NCI-H2029 (cell line): ENCODE measurements at regions not wholly inside any gene's neighbourhood (a gene's known extent, or its start where the extent isn't known, plus 50 kb on each side); places are given as distances from the start of the nearest gene placed in this dataset.

Experiments
- DNase-seq: peaks from one replicate; lab custom pipeline; 2025; lab: John Stamatoyannopoulos, UW

DNA sequence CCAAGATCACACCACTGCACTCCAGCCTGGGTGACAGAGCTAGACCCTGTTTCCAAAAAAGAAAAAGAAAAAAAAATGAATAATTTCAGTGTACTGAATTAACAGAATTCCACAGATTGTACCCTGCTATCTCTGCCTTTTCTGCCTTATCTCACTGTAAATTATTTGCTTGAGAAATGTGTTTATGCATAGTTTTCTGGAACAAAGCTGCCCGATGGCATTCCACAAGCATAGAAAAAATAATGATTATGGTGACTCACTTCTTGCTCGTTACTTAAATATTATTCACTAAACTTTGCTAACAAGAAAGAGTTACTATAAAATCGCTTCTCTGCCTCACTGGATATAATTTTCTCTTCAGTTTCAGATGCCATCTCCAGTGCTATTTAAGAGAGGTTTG, 88.7 kb upstream of the FAM169A start:
- no peak for DNase-seq

DNA sequence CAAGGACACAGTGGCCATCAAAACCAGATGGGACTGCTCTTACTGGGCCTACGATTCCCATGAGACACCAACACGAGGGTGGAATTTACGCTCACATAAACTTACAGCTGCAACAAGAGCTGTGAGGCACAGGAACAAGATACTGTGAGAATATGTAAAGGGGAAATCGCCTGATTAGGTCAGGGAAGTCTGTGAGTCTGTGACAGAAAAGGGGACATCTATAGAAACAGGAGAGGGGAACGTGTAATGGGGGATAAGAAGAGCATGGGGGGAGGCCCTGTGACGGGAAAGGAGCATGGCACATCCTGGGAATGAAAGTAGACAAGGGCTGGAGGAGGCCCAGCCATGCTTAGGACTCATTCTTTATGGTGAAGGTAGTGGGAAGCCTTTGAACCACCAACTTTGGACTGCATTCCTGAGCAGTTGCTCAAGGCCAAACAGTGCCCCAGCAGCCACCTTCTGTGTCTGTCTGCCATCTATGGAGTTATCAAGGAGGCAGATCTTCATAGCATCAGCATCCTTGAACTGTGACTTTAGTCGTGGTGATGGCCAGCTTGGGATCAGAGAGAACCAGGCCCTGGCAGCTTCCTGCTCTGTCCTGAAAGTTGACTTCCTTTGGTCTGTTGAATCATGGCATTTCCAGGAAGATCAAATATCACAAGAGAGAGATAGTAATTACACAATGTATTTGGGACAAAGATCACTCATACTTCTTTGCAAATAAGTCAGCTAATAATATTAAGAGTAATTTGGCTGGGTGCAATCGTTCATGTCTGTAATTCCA, 87.9 kb upstream of the FAM169A start:
- no peak for DNase-seq

- no peak for DNase-seq
These were observed 87.4 kb upstream of the FAM169A start for GRCh38 chr5:74953554-74953936.

DNA sequence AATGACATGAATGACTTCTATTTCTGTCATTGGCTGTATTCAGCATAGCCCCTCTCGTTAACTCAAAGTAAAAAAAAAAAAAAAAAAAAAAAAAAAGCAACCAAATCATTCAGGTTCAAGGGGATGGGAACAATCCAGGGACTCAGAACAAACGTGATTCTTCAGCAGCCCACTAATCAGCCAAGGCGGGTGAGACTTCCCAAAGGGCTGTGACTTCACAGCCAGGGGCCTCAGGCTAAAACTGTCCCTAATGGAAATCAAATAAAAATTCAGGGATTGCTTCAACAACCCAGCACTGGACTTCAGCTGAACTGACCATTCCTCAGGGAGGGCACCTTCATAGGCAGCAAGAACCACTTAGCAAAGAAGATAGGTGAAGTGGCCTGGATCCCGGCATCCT, 86.2 kb upstream of the FAM169A start:
- no peak for DNase-seq

DNA sequence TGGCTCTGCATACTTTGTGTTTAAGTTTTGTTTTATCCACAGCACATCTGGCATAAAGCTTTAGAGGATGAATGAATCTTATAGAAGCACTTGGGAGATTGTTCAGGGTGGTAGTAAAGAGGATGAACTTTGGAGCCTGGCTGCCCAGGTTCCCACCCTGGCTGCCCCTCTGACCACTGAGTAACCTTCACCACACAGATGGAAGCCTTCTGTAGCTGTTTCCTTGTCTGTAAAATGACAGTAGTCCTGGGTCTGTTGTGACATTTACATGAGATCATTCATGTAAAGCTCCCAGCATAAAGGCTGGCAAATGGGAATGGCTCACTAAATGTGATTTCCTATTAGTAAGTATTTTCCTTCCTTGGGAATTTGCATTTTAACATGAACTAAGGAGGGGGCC, 85.7 kb upstream of the FAM169A start:
- DNase-seq: no peak

GRCh38 chr5:74950836-74951515, 84.8 kb upstream of the FAM169A start:
- no peak for DNase-seq

GRCh38 chr5:74949976-74950375, 83.8 kb upstream of the FAM169A start:
- DNase-seq: no peak

GRCh38 chr5:74948031-74948546, 81.9 kb upstream of the FAM169A start:
- no peak for DNase-seq

DNA sequence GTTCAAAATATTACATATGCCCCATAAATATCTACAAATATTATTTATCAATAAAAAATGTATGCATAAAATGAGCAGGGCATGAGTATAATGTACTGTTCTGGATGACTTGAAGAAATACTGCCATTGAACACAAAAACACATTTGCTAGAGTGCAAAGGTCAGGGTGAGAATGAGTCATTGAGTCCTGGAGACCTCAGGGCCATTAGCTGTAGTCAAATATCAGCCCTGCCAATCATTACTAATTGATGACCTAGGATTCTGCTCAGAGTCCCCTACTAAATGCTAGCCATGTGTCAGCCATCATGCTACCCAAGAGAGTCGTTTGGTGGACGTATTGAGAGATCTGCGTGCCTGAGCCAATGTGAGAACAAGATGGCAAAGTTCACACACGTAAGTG, 80.3 kb upstream of the FAM169A start:
- DNase-seq: no peak

GRCh38 chr5:74945561-74946165, 79.5 kb upstream of the FAM169A start:
- no peak for DNase-seq

DNA sequence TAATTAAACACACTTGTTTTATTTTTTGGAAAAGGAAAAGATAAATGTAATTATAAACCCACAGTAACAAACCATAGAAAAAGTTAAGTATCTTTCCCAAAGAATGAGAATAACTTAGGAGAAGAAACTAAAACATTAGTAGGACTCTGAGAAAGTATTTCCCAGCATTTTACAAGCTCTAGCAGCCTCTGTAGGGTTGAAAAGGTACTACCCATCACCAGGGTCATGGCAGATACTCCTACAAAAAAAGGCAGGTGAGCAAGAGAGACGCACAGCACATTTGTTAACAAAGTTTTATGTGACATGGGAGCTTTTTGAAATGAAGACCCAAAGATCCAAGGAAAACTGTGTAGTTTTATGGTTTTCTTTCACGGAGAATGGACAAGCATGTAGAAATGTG, 77.7 kb upstream of the FAM169A start:
- no peak for DNase-seq

DNA sequence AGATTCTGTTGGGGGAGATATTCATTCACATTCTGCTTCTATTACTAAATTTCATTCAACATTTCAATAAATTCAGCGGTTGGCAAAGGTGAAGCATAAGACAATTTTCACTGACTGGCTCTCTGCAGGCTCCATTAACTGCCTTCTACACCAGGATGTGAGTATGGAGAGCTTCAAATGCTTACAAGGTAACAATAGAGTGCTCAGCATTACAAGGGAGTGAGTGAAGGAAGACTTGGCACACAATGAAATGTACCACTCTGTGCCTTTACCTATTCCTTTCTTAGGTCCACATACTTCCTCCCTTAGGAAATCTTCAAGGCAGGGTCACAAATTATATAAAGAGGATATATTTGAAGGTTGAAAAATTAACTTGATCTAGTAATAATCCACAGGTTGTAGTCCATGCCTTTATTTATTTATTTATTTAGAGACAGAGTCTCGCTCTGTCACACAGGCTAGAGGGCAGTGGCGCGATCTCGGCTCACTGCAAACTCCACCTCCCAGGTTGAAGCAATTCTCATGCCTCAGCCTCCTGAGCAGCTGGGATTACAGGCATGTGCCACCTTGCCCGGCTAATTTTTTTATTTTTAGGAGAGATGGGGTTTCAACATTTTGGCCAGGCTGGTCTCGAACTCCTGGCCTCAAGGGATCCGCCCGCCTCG, 76.6 kb upstream of the FAM169A start:
- no peak for DNase-seq

DNA sequence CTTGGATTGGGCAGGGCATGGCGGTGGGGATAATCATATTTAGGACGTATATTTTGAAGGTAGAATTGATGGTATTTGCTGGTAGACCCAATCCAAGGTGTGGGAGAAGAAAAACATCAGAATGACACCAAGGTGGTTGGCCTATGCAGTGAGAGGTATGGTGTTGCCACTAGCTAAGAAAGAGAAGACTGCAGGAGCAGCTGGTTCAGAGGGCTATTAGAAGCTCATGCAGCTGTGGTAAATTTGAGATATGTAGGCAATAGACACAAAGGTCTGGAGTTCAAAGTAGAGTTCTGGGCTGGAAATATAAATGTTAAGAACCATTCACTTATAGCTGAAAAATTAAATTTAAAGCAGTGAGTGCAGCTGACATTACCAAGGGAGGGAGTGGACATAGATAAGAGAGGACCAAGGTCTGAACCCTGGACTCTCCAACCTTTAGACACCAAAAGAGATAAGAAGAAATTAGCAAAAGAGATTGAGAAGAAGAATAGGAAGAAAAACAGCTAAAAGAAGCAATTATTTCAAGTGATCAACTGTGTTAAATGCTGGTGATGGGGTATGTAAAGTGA, 74.7 kb upstream of the FAM169A start:
- no peak for DNase-seq

- DNase-seq: no peak
These were observed 72.2 kb upstream of the FAM169A start for GRCh38 chr5:74938250-74938933.

GRCh38 chr5:74935752-74936091, 69.5 kb upstream of the FAM169A start:
- DNase-seq: no peak

GRCh38 chr5:74934949-74935751, 69.0 kb upstream of the FAM169A start:
- DNase-seq: no peak

GRCh38 chr5:74927336-74927735, 61.1 kb upstream of the FAM169A start:
- DNase-seq: no peak

- DNase-seq: peak; percentile 36
These were observed 53.3 kb upstream of the FAM169A start for GRCh38 chr5:74919487-74919886.

DNA sequence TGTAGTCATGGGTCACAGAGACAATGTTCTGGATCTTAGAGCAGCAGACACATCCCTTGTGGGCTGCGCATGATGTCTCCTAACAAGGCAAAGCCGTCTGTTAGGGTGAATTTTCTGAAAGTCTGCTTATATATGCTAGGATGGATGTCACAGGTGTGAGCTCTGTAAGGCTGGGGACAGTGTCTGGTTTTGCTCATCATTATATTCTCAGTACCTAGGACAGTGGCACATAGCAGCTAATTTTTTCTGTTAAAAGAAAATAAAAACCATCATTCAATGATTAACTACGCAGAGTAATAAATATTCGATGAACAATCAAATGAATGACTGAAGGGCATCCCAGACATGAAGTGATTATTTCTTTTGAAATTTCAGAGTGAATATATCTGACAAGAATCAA, 52.9 kb upstream of the FAM169A start:
- no peak for DNase-seq

- no peak for DNase-seq
These were observed 52.1 kb upstream of the FAM169A start for GRCh38 chr5:74918232-74918669.
